Heart right ventricle (tissue), 16 donors: ENCODE measurements at regions not wholly inside any gene's neighbourhood (a gene's known extent, or its start where the extent isn't known, plus 50 kb on each side); places are given as distances from the start of the nearest gene placed in this dataset.

Experiments
- ATAC-seq, 8 donors: fragments of 200-7000 bp; cut with Tn5 transposase; one replicate each; pipeline ENCODE4 v1.9.1; 2020; ENCODE audit warnings: mild to moderate bottlenecking in 8 of 8, moderate library complexity in 8 of 8, moderate number of reproducible peaks in 1 of 8
- DNase-seq, 2 donors: peaks; one replicate each; pipeline ENCODE4 v3.0.0-alpha.2; 2020
- H3K27ac ChIP-seq, 10 donors: fragments of 200-600 bp; sonication (generic) in 2 of 10; one replicate each; pipeline versions ENCODE4 v1.5.0 to v1.8.0; 2020 to 2022; ENCODE audit warnings: mild to moderate bottlenecking in 3 of 10
- H3K27me3 ChIP-seq, 7 donors: fragments of 200-600 bp; one replicate each; pipeline ENCODE4 v1.8.0; 2021 to 2022; ENCODE audit warnings: mild to moderate bottlenecking in 2 of 7
- H3K36me3 ChIP-seq, 9 donors: fragments of 200-600 bp; sonication (generic) in 1 of 9; one replicate each; pipeline versions ENCODE4 v1.5.0 to v1.8.0; 2020 to 2022; ENCODE audit warnings: mild to moderate bottlenecking in 2 of 9
- H3K4me1 ChIP-seq, 9 donors: fragments of 200-600 bp; sonication (generic) in 1 of 9; one replicate each; pipeline versions ENCODE4 v1.5.0 to v1.8.0; 2020 to 2022; ENCODE audit warnings: mild to moderate bottlenecking in 4 of 9
- H3K4me3 ChIP-seq, 10 donors: fragments of 200-600 bp; sonication (generic) in 2 of 10; one replicate each; pipeline versions ENCODE4 v1.5.0 to v1.8.0; 2020 to 2022; ENCODE audit warnings: mild to moderate bottlenecking in 7 of 10, moderate library complexity in 2 of 10
- H3K9me3 ChIP-seq, 11 donors: fragments of 200-600 bp in 10 of 11; sonication (generic) in 2 of 11; one replicate each; pipeline versions ENCODE4 v1.5.0 to v1.8.0; 2013 to 2022; ENCODE audit warnings: mild to moderate bottlenecking in 2 of 11, control low read depth in 1 of 11, moderate library complexity in 1 of 11
- CTCF ChIP-seq, 9 donors: fragments of 200-600 bp; sonication (generic) in 2 of 9; IDR thresholded peaks; one replicate each; pipeline versions ENCODE4 v1.5.0 to v1.8.0; 2021 to 2022; ENCODE audit warnings: antibody characterized with exemption in 9 of 9, mild to moderate bottlenecking in 5 of 9, moderate library complexity in 1 of 9
- WGBS, 2 donors: extraction: QIAGEN DNeasy Blood & Tissue Kit; methylation state at CpG; one replicate each; pipeline ENCODE4 v1.1.7; 2013; ENCODE audit warnings: inconsistent platforms in 1 of 2; 5-methylcytosine and 5-hydroxymethylcytosine counted together
- intact Hi-C, 10 donors: fragments of 100-400 bp; cut with DNase I; formaldehyde crosslinking; loops; one replicate each; pipeline versions ENCODE4 v1.11.1 to v1.14.2; 2022
- donor health status: Arrhythmogenic right ventricular cardiomyopathy.
- donor health status: ischemic (EF 13 %, LVEDD 7.1; RV severe dilation, severe dysfunction).
- donor health status: healthy with polysubstance abuse.
- donor health status: DM: no; HTN: yes; CAD: no.
- donor health status: DM: no; HTN: no; CAD: no.
- donor health status: ischemic (EF 25% LVEDD 6.9; RV normal size, moderate dysfunction).
- donor health status: ischemic (EF 25% LVEDD 5.7; RV mildly dilated, moderate dysfunction).
- donor health status: healthy.
- donor health status: DM: yes; HTN: yes; CAD: no.
- donor health status: Ischemic cardiomyopathy.
- donor health status: ischemic (EF 35%, LVEDD 5.7; RV mildly dilated, moderate dysfunction).
- donor health status: nonischemic (EF 11% LVEDD 7.7; RV severe dilation, severe dysfunction).
- donor health status: DM: yes; HTN: yes; CAD: no.
- donor health status: PGD.
- donor health status: ischemic (EF 29% LVEDD 5.4; RV normal size, mild dysfunction).
- donor health status: nonischemic (EF 23%, LVEDD 6.1; RV moderate dilation, normal function).

- Histone ChIP-seq H3K9me3 (no peaks in the 10 kb centered on the region), H3K27ac (no peak overlapping the region), H3K4me1 (no peaks in the 10 kb centered on the region), H3K27me3 (no peaks in the 10 kb centered on the region), H3K36me3 (no peaks in the 10 kb centered on the region), H3K4me3 (no peak overlapping the region)
- ATAC-seq (no peak), DNase-seq (no peak)
- intact Hi-C loops, result loop anchor here in 1 of 10 donors (10.0 kb wide), 1 partner anchor 106 kb away; no protein-coding TSS in a partner anchor
- TF ChIP-seq CTCF (IDR thresholded peaks at IDR 0.05), result no peak
- 91 to 93% methylated on average over 6 of the region's 6 CpGs for WGBS, 2 donors
Observed at GRCh38 chr12:68428724-68429501, 96.8 kb upstream of the MDM1 start.

DNA sequence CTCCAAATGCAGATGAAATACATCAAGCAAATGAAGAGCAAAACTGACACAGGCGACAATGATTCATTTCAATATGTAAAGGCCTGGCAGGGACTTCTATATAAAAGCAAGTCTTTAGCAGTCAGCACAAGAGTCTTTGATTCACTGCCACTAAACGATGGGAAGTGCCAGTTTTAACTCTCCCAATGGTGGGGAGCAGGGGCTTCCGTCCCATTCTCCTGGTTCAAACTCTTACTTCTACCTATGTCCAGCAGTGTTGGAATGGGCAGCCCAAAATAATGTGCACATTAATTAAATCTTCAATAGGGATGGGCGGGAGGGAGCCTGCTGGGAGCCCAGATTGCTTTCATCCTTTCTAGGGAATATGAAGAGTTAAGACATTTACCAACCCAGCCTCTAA, 97.5 kb upstream of the MDM1 start:
- ATAC-seq (no peak), DNase-seq (no peak)
- intact Hi-C loops, result loop anchor here in 1 of 10 donors (10.0 kb wide), 1 partner anchor 105 kb away; no protein-coding TSS in a partner anchor
- H3K27ac ChIP-seq, result no peak overlapping the region
- no peak overlapping the region for H3K4me3 ChIP-seq
- H3K36me3 ChIP-seq, result no peaks in the 10 kb centered on the region
- H3K9me3 ChIP-seq, result peaks cover 0 to 3% (median 0%) of the 10 kb centered on the region in 11 donors
- no peaks in the 10 kb centered on the region for H3K4me1 ChIP-seq
- TF ChIP-seq CTCF (IDR thresholded peaks at IDR 0.05), result no peak
- 86% methylated on average over 4 of the region's 4 CpGs for WGBS, 2 donors
- no peaks in the 10 kb centered on the region for H3K27me3 ChIP-seq

- TF ChIP-seq CTCF (IDR thresholded peaks at IDR 0.05), result no peak
- intact Hi-C loops, result no loop called here
- Histone ChIP-seq H3K4me3 (no peak overlapping the region), H3K27ac (no peak overlapping the region), H3K9me3 (peaks cover 0 to 14% (median 0%) of the 10 kb centered on the region in 11 donors), H3K27me3 (no peaks in the 10 kb centered on the region), H3K4me1 (no peaks in the 10 kb centered on the region), H3K36me3 (no peaks in the 10 kb centered on the region)
- 91 to 92% methylated on average over 6 of the region's 6 CpGs for WGBS, 2 donors
- no peak for ATAC-seq
- no peak for DNase-seq
Observed at GRCh38 chr12:68431786-68432185, 99.6 kb upstream of the MDM1 start.

DNA sequence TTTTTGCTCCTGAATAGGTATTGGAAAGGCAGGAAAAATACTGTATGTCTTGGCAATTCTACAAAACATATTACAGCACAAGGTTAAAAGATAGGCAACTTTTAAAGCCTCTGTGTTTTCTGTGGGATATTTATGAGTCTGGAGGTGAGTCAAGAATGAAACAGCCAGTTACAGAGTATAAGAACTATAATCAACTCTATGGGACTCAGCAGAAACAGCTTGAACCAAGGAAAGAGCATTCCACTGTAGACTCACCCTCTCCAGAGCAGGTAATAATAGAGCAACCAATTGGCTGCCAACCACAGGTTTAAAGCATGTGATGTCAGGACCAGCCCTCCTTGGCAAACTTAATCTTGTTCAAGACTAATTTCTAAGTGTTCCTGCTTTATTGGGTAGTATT, 100.5 kb upstream of the MDM1 start:
- no peaks in the 10 kb centered on the region for H3K4me1 ChIP-seq
- H3K9me3 ChIP-seq, result peaks cover 0 to 14% (median 0%) of the 10 kb centered on the region in 11 donors
- TF ChIP-seq CTCF (IDR thresholded peaks at IDR 0.05), result no peak
- ATAC-seq (no peak), DNase-seq (no peak)
- H3K27me3 ChIP-seq, result no peaks in the 10 kb centered on the region
- no peaks in the 10 kb centered on the region for H3K36me3 ChIP-seq
- no peak overlapping the region for H3K4me3 ChIP-seq
- no peak overlapping the region for H3K27ac ChIP-seq
- intact Hi-C loops, result no loop called here
